ENCODE measurements at regions not wholly inside any gene's neighbourhood (a gene's known extent, or its start where the extent isn't known, plus 50 kb on each side); places are given as distances from the start of the nearest gene placed in this dataset.

- Mint-ChIP-seq H3K9me3 (no peaks in the 10 kb centered on the region), H3K27me3 (ENCODE audit: low read depth) (no peaks in the 10 kb centered on the region), H3K36me3 (ENCODE audit: low read depth) (no peaks in the 10 kb centered on the region), H3K4me1 (ENCODE audit: low read depth) (no peaks in the 10 kb centered on the region), H3K27ac (no peak overlapping the region), H3K4me3 (ENCODE audit: low read depth) (no peak overlapping the region)
- intact Hi-C loops (cut with micrococcal nuclease), result no loop called here
- DNase-seq (ENCODE audit: low spot score), result no peak
These were observed 295.9 kb upstream of the ADGRL4 start for GRCh38 chr1:79302380-79302930.

GRCh38 chr1:79295967-79296366 is 289.4 kb upstream of the ADGRL4 start:
- no peak overlapping the region for H3K4me3 Mint-ChIP-seq (ENCODE audit: low read depth)
- no peaks in the 10 kb centered on the region for H3K27me3 Mint-ChIP-seq (ENCODE audit: low read depth)
- H3K9me3 Mint-ChIP-seq, result no peaks in the 10 kb centered on the region
- no peak overlapping the region for H3K27ac Mint-ChIP-seq
- H3K36me3 Mint-ChIP-seq (ENCODE audit: low read depth), result no peaks in the 10 kb centered on the region
- H3K4me1 Mint-ChIP-seq (ENCODE audit: low read depth), result no peaks in the 10 kb centered on the region
- intact Hi-C loops (cut with micrococcal nuclease), result no loop called here
- no peak for DNase-seq (ENCODE audit: low spot score)

- Mint-ChIP-seq H3K27ac (no peak overlapping the region), H3K36me3 (ENCODE audit: low read depth) (no peaks in the 10 kb centered on the region), H3K4me3 (ENCODE audit: low read depth) (no peak overlapping the region), H3K4me1 (ENCODE audit: low read depth) (no peaks in the 10 kb centered on the region), H3K9me3 (no peaks in the 10 kb centered on the region), H3K27me3 (ENCODE audit: low read depth) (no peaks in the 10 kb centered on the region)
- DNase-seq (ENCODE audit: low spot score), result no peak
- intact Hi-C loops (cut with micrococcal nuclease), result no loop called here
These were observed 287.1 kb upstream of the ADGRL4 start for GRCh38 chr1:79293611-79294010.

- Mint-ChIP-seq H3K4me1 (ENCODE audit: low read depth) (no peaks in the 10 kb centered on the region), H3K27ac (no peak overlapping the region)
- intact Hi-C loops (cut with micrococcal nuclease), result no loop called here
These were observed 284.5 kb upstream of the ADGRL4 start for GRCh38 chr1:79290927-79291474.

GRCh38 chr1:79287982-79288381 is 281.5 kb upstream of the ADGRL4 start:
- intact Hi-C loops (cut with micrococcal nuclease), result no loop called here
- Mint-ChIP-seq H3K27ac (no peak overlapping the region), H3K4me3 (ENCODE audit: low read depth) (no peak overlapping the region), H3K27me3 (ENCODE audit: low read depth) (no peaks in the 10 kb centered on the region), H3K9me3 (no peaks in the 10 kb centered on the region), H3K36me3 (ENCODE audit: low read depth) (no peaks in the 10 kb centered on the region), H3K4me1 (ENCODE audit: low read depth) (no peaks in the 10 kb centered on the region)
- DNase-seq (ENCODE audit: low spot score), result no peak

More at GRCh38 chr1:79290927-79291474, 284.5 kb upstream of the ADGRL4 start:
- no peaks in the 10 kb centered on the region for H3K36me3 Mint-ChIP-seq (ENCODE audit: low read depth)
- no peak overlapping the region for H3K4me3 Mint-ChIP-seq (ENCODE audit: low read depth)
- no peak for DNase-seq (ENCODE audit: low spot score)
- H3K27me3 Mint-ChIP-seq (ENCODE audit: low read depth), result no peaks in the 10 kb centered on the region
- no peaks in the 10 kb centered on the region for H3K9me3 Mint-ChIP-seq

- H3K36me3 Mint-ChIP-seq (ENCODE audit: low read depth), result no peaks in the 10 kb centered on the region
- no peaks in the 10 kb centered on the region for H3K27me3 Mint-ChIP-seq (ENCODE audit: low read depth)
- H3K4me1 Mint-ChIP-seq (ENCODE audit: low read depth), result no peaks in the 10 kb centered on the region
- H3K27ac Mint-ChIP-seq, result no peak overlapping the region
- no peak overlapping the region for H3K4me3 Mint-ChIP-seq (ENCODE audit: low read depth)
- intact Hi-C loops (cut with micrococcal nuclease), result no loop called here
- no peak for DNase-seq (ENCODE audit: low spot score)
- H3K9me3 Mint-ChIP-seq, result no peaks in the 10 kb centered on the region
These were observed 279.1 kb upstream of the ADGRL4 start for GRCh38 chr1:79285667-79286066.

- H3K4me1 Mint-ChIP-seq (ENCODE audit: low read depth), result no peaks in the 10 kb centered on the region
- DNase-seq (ENCODE audit: low spot score), result no peak
- H3K36me3 Mint-ChIP-seq (ENCODE audit: low read depth), result no peaks in the 10 kb centered on the region
- intact Hi-C loops (cut with micrococcal nuclease), result no loop called here
- no peak overlapping the region for H3K27ac Mint-ChIP-seq
- H3K9me3 Mint-ChIP-seq, result no peaks in the 10 kb centered on the region
- no peak overlapping the region for H3K4me3 Mint-ChIP-seq (ENCODE audit: low read depth)
- no peaks in the 10 kb centered on the region for H3K27me3 Mint-ChIP-seq (ENCODE audit: low read depth)
These were observed 276.9 kb upstream of the ADGRL4 start for GRCh38 chr1:79283451-79283850.

GRCh38 chr1:79281442-79281841 is 274.9 kb upstream of the ADGRL4 start:
- Mint-ChIP-seq H3K9me3 (no peaks in the 10 kb centered on the region), H3K27me3 (ENCODE audit: low read depth) (no peaks in the 10 kb centered on the region), H3K4me1 (ENCODE audit: low read depth) (no peaks in the 10 kb centered on the region), H3K27ac (no peak overlapping the region), H3K36me3 (ENCODE audit: low read depth) (no peaks in the 10 kb centered on the region), H3K4me3 (ENCODE audit: low read depth) (no peak overlapping the region)
- intact Hi-C loops (cut with micrococcal nuclease), result no loop called here
- DNase-seq (ENCODE audit: low spot score), result no peak

- H3K36me3 Mint-ChIP-seq (ENCODE audit: low read depth), result no peaks in the 10 kb centered on the region
- H3K27ac Mint-ChIP-seq, result no peak overlapping the region
- peaks cover 7% of the 10 kb centered on the region for H3K9me3 Mint-ChIP-seq
- no peak for DNase-seq (ENCODE audit: low spot score)
- intact Hi-C loops (cut with micrococcal nuclease), result no loop called here
- H3K4me1 Mint-ChIP-seq (ENCODE audit: low read depth), result no peaks in the 10 kb centered on the region
- H3K4me3 Mint-ChIP-seq (ENCODE audit: low read depth), result no peak overlapping the region
- H3K27me3 Mint-ChIP-seq (ENCODE audit: low read depth), result no peaks in the 10 kb centered on the region
These were observed 265.2 kb upstream of the ADGRL4 start for GRCh38 chr1:79271759-79272158.

GRCh38 chr1:79264975-79265818 is 258.7 kb upstream of the ADGRL4 start:
- Mint-ChIP-seq H3K27ac (no peak overlapping the region), H3K4me3 (ENCODE audit: low read depth) (no peak overlapping the region), H3K9me3 (no peaks in the 10 kb centered on the region), H3K27me3 (ENCODE audit: low read depth) (no peaks in the 10 kb centered on the region), H3K4me1 (ENCODE audit: low read depth) (no peaks in the 10 kb centered on the region), H3K36me3 (ENCODE audit: low read depth) (no peaks in the 10 kb centered on the region)
- intact Hi-C loops (cut with micrococcal nuclease), result no loop called here
- DNase-seq (ENCODE audit: low spot score), result no peak

GRCh38 chr1:79264285-79264684 is 257.8 kb upstream of the ADGRL4 start:
- Mint-ChIP-seq H3K36me3 (ENCODE audit: low read depth) (no peaks in the 10 kb centered on the region), H3K4me3 (ENCODE audit: low read depth) (no peak overlapping the region), H3K9me3 (no peaks in the 10 kb centered on the region), H3K4me1 (ENCODE audit: low read depth) (no peaks in the 10 kb centered on the region), H3K27me3 (ENCODE audit: low read depth) (no peaks in the 10 kb centered on the region), H3K27ac (no peak overlapping the region)
- intact Hi-C loops (cut with micrococcal nuclease), result no loop called here
- DNase-seq (ENCODE audit: low spot score), result no peak

- Mint-ChIP-seq H3K27me3 (ENCODE audit: low read depth) (no peaks in the 10 kb centered on the region), H3K36me3 (ENCODE audit: low read depth) (no peaks in the 10 kb centered on the region), H3K4me1 (ENCODE audit: low read depth) (no peaks in the 10 kb centered on the region), H3K9me3 (no peaks in the 10 kb centered on the region), H3K27ac (no peak overlapping the region), H3K4me3 (ENCODE audit: low read depth) (no peak overlapping the region)
- intact Hi-C loops (cut with micrococcal nuclease), result no loop called here
- DNase-seq (ENCODE audit: low spot score), result no peak
These were observed 256.3 kb upstream of the ADGRL4 start for GRCh38 chr1:79262745-79263258.

Data from activated T-helper 2 cell treated with anti-CD3 and anti-CD28 coated beads, Interferon-gamma antibody, Interleukin-2, Interleukin-4, amounts not matched to agents 10 μg/mL and 5 μg/mL and 100 μg/mL, durations not matched to agents 14 hours and 24 hours and 36 hours (primary cell).